ENCODE measurements at regions not wholly inside any gene's neighbourhood (a gene's known extent, or its start where the extent isn't known, plus 50 kb on each side); places are given as distances from the start of the nearest gene placed in this dataset.

DNA sequence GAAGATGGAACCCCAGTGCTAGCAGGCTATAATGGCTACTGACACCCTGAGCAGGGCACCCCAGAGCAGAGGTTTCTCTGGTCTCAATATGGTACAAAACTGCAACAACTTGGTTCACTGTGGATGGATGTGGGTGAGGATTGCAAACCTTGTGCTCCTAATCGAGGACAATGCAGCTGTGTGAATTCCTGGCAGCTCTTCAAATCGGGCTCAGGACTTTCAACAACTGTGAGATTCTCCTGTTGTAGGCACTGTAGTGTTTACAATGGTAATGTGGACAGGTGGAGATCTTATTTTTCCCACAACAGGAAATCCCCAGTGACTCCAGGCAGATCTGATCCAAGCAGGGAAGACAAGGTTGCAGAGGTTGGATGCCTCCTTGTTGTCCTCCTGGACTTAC, 101.5 kb downstream of the RCHY1 start:
- no peaks in the 10 kb centered on the region for H3K79me2 ChIP-seq (ENCODE audit: insufficient read depth, low read length)
- no peak overlapping the region for H2BK120ac ChIP-seq (ENCODE audit: low read depth, low read length, poor library complexity, severe bottlenecking)
- no peak overlapping the region for H2BK20ac ChIP-seq (ENCODE audit: low read depth, low read length, poor library complexity, severe bottlenecking)
- no peak for DNase-seq
- no peak overlapping the region for H3K23ac ChIP-seq (ENCODE audit: insufficient read length, low read depth, low read length)
- H2BK12ac ChIP-seq (ENCODE audit: insufficient read length, low read depth, low read length): no peak overlapping the region
- no peak overlapping the region for H2AFZ ChIP-seq (ENCODE audit: low read length)
- H2AK5ac ChIP-seq (ENCODE audit: insufficient read length, low read length): no peak overlapping the region
- no peak overlapping the region for H4K91ac ChIP-seq (ENCODE audit: insufficient read length, low read depth, low read length)
- H3K79me1 ChIP-seq (ENCODE audit: insufficient read depth, low read depth, low read length, poor library complexity, severe bottlenecking): no peaks in the 10 kb centered on the region
- no peak overlapping the region for H3K18ac ChIP-seq (ENCODE audit: insufficient read length, low read depth, low read length)
- no peak overlapping the region for H3K14ac ChIP-seq (ENCODE audit: insufficient read depth, low read length)
- H2BK5ac ChIP-seq (ENCODE audit: insufficient read length, low read length): no peak overlapping the region
- no peak overlapping the region for H3T11ph ChIP-seq (ENCODE audit: low read length)
- H3K27me3 Mint-ChIP-seq (ENCODE audit: low read depth): 0 out of 2 replicates have a peak, but pooled peaks cover 1% of the 10 kb centered on the region
- peaks cover 0 to 3% (median 0%) of the 10 kb centered on the region in 3 experiments; a peak in 1 of 7 replicates for H3K36me3 Mint-ChIP-seq (ENCODE audit: insufficient read depth in 1 of 3, low read depth in 3 of 3)
- H3K27ac ChIP-seq (ENCODE audit: insufficient read length, low read depth, low read length): no peak overlapping the region
- no peak overlapping the region for H4K8ac ChIP-seq (replicated peaks; ENCODE audit: insufficient read length, low read depth, low read length)
- H3K4me2 ChIP-seq (ENCODE audit: insufficient read depth, insufficient read length, low read length): no peak overlapping the region
- no peak overlapping the region for H3K4ac ChIP-seq (ENCODE audit: low read depth, low read length)
- no peak overlapping the region for H3K56ac ChIP-seq (ENCODE audit: insufficient read length, low read depth, low read length)
- H4K20me1 ChIP-seq (ENCODE audit: control insufficient read depth, insufficient read depth, insufficient read length): no peaks in the 10 kb centered on the region
- H3K4me1 Mint-ChIP-seq: no peaks in the 10 kb centered on the region
- H3K9me3 ChIP-seq (ENCODE audit: control insufficient read depth, low read depth, low read length): no peaks in the 10 kb centered on the region
- H3K27ac Mint-ChIP-seq: no peak overlapping the region
- peaks cover 8 to 15% of the 10 kb centered on the region in 2 experiments; a peak in 3 of 5 replicates for H3K9me3 Mint-ChIP-seq
- H3K27me3 ChIP-seq (ENCODE audit: insufficient read depth, low read length): no peaks in the 10 kb centered on the region
- no CpG with 5 or more reads among the region's 2 CpGs for WGBS (ENCODE audit: extremely low coverage, insufficient read length, low lambda C conversion rate)
- no peak overlapping the region for H4K5ac ChIP-seq (ENCODE audit: insufficient read length, low read depth, low read length)
- H2BK15ac ChIP-seq (ENCODE audit: low read depth, low read length): no peak overlapping the region
- no peak overlapping the region for H3K4me3 Mint-ChIP-seq
- no peak overlapping the region for H3K9ac ChIP-seq (ENCODE audit: extremely low read depth, insufficient read length, low read length)
- H3K23me2 ChIP-seq (ENCODE audit: insufficient read length, low read depth, low read length, poor library complexity, severe bottlenecking): no peaks in the 10 kb centered on the region
- TF ChIP-seq, protein P1, sequence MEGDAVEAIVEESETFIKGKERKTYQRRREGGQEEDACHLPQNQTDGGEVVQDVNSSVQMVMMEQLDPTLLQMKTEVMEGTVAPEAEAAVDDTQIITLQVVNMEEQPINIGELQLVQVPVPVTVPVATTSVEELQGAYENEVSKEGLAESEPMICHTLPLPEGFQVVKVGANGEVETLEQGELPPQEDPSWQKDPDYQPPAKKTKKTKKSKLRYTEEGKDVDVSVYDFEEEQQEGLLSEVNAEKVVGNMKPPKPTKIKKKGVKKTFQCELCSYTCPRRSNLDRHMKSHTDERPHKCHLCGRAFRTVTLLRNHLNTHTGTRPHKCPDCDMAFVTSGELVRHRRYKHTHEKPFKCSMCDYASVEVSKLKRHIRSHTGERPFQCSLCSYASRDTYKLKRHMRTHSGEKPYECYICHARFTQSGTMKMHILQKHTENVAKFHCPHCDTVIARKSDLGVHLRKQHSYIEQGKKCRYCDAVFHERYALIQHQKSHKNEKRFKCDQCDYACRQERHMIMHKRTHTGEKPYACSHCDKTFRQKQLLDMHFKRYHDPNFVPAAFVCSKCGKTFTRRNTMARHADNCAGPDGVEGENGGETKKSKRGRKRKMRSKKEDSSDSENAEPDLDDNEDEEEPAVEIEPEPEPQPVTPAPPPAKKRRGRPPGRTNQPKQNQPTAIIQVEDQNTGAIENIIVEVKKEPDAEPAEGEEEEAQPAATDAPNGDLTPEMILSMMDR (conservative IDR thresholded peaks at IDR 0.05): no peak
- H3K4me1 ChIP-seq (ENCODE audit: insufficient read depth, low read length): no peaks in the 10 kb centered on the region

Data from H9 (cell line).